SKM-1 (cell line): ENCODE measurements at regions not wholly inside any gene's neighbourhood (a gene's known extent, or its start where the extent isn't known, plus 50 kb on each side); places are given as distances from the start of the nearest gene placed in this dataset.

ENCODE experiments used
- DNase-seq: peaks from one replicate; lab custom pipeline; 2025; ENCODE audit not compliant: unreplicated experiment; lab: John Stamatoyannopoulos, UW

DNA sequence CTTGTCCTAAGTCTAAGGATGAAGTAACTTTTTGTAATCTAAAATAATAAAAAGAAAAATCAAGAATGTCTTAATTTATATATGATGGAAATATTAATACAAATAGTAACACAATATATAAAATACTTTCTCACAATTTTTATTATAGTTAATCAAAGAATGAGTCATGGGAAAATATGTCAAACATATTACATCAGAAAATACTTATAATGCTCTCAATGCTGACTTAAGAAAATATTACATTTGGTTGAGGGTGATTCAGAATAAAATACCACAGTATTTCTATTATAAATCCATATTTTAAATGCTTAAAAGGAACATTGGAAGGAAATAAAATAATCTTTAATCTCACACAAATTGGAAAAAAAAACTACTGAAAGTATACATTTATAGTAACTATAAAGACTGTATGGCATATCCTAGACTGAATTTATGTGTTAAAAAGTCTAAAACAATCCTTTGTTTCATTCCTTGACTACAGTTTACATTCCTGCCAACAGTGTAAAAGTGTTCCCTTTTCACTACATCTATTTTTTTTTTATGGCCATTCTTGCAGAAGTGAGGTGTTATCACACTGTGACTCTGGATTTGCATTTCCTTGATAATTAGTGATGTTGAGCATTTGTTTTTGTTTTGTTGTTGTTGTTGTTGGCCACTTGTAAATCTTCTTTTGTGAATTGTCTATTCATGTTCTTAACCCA lies 1573.5 kb upstream of the ACVR2A start:
- no peak for DNase-seq

DNA sequence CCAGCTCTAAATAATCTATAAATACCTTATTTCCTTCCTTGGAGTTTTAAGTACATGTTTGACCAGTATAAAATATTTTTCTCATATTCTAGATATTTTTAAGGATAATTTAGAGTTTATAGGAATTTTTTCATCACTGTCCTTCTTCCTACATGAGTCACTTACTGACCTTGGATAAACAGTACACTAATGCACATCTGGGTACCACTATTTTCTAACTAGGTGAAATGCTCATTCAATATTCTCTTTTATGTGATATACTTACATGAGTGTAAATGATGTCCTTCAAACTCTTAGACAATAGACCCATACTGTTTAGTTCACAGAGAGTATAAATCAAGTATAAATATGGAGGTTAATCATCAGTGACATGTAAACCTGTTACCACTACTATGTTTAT lies 1574.2 kb upstream of the ACVR2A start:
- DNase-seq: no peak

DNA sequence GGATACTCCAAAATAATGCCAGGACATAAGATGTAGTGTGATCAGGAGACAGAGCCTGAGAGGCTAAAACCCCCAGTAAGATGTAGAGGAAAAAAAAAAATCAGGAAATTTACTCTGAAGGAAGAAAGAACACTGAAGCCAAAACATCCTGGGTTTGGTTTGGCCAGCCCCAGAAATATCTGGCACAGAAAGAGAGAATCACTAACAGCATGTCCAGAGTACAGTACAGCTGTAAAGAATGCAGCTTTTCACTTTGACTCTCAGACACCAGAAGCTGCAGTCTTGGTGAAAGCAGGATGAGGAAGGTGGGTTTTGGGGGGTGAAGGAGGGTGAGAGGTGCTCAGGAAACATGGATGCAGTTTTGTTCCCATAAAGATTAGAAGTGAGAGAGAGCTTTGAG lies 1577.7 kb upstream of the ACVR2A start:
- DNase-seq: no peak

DNA sequence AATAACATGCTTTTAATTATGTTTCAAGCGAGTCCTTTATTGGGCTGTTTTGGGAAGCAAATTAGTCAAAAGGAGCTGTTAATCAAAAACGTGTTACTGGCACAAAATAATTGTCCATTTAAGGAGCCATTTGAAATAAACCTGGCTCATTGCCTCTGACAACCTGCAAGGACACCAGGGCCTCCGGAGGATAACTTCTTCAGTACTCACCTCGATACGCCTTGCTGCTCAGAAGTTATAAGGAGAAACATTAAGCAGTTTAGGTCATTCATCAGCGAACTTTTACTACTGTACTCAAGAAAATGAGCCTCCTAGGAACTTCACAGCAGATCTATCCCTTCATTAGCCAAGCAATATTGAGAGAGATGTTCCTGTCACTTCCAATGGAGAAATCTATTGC lies 1579.2 kb upstream of the ACVR2A start:
- no peak for DNase-seq

DNA sequence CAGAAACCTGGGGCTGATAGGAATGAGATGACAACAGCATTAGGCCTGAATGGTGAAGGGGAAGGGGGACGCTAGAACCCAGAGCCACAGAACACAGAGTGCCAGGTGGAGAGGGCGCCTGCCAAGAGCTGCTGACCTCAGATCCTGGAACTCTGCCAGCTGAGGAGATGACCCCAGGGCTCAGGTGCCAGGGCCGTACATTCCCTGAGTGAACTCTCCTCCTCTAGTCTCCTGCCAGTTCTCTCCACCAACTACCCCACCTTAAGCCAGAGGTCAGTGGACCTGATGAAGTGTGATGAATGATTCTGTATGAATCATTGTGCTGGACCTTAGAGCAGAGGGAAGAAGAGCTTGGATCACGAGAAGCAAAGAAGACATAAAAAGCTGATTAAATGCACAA lies 1582.2 kb upstream of the ACVR2A start:
- no peak for DNase-seq

DNA sequence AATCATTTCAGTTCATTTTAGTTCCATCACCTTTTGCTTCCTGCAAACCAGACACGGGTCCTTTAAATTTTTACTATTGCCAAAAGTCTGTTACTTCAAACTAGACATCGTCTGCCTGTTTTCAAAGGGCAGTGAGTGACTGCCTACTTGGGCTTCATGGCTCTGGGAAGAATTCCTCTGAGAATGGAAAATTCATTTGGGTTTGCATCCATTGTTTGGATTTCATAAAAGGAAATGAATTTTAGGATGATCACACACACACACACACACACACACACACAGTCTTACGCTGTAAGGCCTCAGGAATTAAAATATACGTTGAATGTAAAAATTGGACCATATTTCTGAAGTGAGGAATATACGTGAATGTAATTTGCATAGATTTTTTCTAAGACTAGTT lies 1584.3 kb upstream of the ACVR2A start:
- DNase-seq: no peak

DNA sequence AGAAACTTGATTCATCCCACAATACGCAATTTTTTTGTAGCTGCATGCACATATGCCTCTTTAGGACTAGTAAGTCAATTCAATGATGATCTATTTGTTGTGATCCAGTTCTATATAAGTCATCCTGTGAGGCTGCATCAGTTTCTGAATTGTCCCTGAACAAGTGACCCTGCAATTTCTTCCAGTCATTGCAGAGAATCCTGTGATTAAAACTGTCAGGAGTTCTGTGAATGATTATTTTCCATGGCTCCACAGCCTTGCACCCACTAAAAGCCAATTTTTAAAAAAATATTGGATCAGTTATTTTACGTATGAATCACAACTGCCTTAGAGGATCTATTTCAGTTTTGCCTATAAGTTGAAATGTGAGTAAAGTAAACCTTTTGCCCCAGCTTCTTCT lies 1585.0 kb upstream of the ACVR2A start:
- DNase-seq: no peak

DNA sequence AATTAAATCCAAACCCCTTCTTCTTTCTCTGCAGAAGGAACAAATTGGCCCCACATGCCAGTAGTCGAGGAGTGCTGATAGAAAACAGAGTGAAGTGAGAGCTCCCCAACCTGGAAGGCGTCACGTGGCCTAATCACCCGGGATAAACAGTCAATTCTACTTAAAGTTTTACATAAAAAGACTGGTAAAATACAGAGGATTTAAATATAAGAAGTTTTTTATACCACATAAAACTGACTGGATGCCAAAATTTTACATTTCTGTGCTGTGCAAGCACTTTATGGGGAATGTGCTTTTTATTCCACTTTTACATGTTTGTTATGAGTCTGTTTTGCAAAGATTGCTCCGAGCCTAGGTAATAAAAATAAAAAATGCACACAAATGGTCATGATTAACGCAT lies 1586.8 kb upstream of the ACVR2A start:
- DNase-seq: no peak

DNA sequence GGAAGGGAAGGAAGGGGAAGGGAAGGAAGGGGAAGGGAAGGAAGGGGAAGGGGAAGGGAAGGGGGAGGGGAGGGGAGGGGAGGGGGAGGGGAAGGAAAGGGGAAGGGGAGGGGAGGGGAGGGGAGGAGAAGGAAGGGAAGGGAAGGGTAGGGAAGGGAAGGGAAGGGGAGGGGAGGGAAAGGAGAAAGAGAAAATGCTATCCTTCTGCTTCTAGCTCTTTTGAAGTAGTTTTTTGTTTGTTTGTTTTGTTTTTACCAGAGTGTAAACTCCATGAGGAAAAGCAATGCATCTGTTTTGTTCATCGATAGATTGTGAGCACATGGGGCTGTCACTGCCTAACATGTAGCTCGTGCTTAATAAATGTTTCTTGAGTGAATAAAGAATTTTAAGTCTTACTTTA lies 1592.7 kb upstream of the ACVR2A start:
- no peak for DNase-seq

DNA sequence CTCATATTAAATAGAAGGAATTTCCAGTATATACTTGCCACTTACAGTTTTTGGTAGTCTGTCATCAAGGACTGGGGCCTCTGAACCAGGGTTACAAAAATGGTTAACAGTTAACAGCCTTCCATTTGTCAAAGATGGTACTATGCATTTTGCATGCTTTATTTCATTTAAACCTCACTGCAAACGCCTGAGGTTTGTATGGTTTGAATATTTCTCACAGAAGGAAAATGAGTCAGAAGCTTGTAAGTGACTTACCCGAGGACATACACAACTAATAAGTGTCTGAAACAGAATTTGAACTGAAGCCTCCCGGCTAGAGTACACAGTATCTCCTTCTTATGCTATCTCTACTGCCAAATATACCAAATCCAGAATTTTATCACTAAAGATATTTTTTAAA lies 1593.5 kb upstream of the ACVR2A start:
- DNase-seq: no peak

DNA sequence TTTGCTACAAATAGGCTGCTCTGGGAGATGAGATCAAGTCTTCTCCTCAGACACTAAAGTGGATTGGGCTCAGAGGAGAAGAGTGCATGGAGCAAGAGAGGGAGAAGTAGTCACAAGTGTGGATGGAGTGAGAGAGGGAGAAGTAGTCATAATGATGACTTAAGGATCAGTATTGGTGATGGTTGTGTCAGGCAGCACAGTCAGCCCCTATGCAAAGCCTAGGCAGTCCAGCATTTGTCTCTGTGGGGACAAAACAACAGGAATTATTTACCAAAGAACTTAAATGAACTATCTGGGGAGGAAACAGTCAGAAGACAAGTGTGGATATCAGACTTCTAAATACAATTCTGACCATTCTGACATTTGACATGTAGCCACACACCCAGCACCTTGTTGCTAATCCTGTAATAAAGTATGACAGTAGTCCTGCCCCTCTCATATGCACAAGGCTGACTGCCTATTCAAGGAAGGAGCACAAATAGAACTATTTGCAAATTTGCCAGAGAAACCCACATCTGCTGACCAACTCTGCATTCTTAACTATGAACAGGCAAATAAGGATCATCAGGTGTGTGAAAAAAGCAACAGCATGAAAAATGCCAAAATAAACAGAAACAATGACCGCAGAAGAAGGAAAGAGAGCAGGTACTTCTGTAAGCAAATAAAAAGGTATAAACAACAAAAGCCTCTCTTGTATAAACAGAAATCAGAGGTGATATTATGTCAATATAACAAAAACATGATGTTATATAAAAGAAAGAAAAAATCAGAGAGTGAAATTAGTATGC lies 1597.9 kb upstream of the ACVR2A start:
- no peak for DNase-seq

DNA sequence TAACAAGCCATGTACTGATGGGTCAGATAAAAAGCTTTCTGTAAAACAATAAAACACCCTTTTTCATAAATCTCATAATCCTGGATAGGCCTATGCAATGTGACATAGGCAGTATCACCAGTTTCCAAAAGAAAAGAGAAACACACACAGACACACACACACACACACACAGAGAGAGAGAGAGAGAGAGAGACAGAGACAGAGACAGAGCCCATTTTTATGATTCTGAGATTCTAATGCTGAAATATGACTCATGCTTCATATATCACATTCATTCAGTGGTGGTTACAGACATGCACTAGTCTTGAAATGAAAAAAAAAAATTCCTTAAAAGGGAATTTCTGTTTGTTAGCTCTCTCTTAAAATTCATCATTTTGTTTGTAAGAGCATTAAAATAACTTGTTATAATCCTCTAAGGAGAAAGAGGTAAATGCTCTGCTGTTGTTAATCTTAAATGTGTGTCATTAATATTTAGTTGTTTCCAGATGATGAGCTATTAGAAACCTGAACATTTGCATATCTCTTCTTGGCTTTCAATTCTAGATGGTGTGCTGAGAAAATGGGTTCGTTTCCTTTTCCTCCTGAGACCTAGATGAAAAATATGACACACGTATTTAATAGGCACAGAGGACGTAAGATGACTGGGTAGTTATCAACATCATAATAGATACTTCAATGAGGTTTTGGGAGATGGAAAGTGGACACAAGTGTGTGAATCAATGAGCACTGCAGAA lies 1598.7 kb upstream of the ACVR2A start:
- DNase-seq: no peak

DNA sequence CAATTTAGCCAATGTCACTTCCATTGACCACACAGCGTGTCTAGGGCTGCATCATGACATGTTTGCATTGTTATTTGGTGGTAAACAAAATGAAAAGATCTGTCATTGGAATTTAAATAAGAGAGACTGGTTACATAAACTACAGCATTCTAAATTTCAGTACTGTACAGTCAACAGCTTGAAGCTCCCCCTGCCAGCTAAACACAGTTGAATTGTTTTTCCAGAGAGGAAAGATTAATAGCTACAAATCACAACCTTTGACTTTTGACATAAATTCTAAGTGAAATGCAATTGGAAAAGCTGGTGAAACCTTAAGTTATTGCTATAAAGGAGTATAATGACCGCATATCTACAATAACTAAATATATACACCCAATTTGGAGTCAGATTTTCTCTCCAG lies 1600.0 kb upstream of the ACVR2A start:
- no peak for DNase-seq

DNA sequence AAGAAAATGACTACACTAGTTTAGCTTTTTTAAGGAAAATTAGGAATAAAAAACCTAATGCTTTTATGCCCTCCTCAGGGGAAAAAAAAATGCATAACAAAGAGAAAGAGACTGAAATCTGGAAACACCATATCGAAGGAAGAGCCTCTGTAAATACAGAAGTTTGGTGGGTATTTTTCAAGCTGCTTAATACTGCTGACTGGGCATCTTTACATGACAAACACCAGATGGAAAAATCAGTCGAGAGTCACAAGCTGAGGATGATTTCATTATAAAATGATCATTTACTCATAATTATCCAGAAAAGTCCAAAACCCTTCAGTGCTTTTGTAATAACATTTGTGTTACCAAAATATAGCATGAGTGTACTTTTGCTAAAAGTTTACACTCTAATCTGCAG lies 1600.7 kb upstream of the ACVR2A start:
- no peak for DNase-seq

DNA sequence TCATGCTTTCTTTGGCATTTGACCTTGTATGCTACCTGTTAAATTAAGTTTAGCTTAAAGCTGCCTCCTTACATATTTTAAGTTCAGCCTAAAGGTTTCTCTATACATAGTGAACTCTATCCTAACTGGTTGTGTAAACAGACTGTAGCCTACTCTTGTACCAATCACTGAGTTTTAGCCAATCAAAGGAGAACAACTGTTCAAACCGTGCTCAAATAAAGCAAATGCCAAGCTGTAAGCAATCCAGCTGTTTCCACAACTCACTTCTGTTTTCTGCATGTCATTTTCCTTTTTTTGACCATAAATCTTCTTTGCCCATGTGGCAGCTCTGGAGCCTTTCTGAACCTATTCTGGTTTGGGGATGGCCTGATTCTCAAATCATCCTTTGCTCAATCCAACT lies 1603.8 kb upstream of the ACVR2A start:
- DNase-seq: no peak

DNA sequence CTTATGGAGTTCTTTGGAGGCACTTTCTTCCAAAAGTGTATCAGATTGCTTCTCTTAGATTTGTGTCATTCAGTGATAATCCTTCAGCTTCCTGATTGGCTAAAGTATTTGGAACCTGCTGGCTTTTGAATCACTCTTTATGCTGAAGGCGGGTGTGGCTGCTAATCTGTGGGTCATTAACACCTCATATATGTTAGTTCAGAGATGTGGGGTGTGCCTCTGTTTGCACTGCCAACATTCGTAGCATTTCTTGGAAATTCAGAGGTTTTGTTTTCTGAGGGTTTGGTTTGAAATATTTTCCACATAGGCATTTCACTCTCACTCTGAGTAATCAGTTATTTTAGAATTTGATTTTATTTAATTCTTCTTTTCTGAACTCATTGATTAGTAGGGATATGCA lies 1604.4 kb upstream of the ACVR2A start:
- no peak for DNase-seq

DNA sequence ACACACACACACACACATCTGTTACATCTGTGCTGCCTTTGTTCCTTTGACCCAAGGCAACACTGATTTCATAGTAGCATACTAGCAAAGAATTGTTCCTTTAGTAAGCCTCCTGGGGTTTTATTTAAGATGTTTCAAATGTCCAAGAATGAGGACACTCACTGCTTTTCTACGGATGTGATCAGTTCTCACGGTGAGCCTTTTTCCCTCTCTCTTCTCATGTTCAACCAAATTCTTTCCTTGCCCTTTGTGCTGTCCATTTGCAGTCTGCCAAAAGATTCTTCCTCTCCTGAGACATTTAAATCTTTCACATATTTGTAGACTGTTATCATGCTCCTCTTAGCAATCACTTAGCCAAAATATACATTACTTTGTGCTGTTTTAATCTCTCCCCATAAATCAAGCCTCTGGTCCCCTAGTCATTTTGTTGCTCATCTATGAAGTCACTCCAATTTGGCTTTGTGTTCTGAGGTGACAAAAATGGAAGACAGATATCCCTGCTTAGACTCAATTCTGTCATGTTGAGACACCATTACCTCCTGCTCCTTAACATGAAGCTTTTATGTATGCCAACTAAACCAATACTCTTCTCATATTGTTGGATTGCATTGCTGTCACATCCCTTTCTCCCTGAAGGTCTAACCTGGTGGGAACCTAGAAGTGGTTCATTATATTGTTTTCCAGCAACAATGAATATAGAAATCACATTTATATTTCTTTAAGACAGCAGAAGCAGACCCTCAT lies 1605.3 kb upstream of the ACVR2A start:
- no peak for DNase-seq

DNA sequence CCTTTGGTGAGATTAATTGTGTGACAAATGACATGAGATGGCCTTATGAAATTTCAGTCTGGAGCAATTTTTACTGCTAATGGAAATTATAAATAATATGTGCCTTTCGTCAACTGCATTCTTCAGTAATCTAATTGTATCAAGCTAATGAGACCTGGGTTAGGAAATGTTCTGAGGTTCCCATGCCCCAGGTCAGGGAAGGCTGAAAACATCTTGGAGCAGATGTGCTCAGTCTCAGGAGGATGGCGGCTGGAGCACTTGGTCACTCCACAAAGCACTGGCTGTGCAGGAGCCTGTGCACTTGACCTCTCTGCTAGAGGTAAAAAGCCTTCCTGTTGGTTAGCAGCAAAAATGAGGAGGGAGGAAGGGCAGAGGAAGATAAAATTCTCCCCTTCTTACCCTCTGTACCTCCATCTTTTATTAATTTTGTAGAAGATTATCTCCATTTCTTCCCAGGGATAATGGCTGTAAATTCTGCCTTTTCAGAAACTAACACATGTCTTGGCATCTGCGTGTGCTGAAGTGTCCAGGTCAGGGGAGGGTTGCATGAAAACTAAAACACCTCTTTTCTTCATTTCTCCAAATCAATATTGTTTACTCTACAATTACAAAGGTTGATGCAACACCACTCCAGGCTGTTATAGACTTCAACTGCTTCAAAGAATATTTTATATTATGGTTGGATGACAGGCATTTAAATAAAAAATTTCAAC lies 1606.4 kb upstream of the ACVR2A start:
- no peak for DNase-seq

DNA sequence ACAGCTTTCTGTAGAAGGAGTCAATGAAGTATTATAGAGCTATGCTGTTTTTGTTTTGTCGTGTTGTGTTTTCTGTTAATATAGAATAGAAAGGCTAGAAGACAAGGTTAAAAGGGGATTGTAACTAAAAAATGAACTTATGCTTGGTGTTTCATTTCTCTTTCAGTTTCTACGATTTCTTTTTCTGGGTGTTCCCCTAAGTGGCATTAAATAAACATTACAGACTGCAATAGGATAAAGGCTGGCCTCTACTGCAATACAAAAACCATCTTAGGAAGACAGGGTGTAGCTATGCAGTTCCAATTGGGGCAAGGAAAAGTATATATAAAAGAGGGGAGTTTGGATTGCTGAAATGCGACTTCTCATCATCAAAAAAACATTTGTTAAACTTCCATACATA lies 1609.7 kb upstream of the ACVR2A start:
- DNase-seq: no peak

DNA sequence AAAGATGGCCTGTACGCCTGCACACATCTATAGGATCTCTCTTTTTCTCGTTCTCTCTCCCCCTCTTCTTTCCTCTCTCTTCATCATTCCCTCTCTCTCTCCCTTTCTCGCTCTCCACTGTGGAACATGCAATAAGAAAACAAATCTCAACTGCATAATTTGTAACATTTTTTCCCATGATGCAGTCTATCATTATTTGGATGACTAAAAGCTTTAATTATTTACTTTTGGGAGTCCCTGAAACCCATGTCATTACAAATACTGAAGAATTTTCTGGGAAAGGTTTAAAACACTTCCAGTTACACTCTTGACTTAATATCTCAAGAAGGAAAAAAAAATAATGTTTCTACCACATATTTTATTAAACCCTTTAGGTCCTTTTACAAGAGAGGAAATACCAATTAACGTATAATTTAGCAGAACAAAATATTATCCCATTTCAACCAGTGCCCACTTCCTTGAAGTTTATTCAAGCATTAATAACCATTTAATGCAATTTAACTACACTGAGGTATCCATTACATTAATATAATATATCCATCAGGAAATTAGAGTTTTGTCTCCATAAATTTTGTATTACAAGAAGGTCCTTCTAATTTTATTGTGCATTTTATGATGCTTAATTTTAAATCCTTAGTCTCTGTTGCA lies 1615.2 kb upstream of the ACVR2A start:
- no peak for DNase-seq
